Esophagus muscularis mucosa (tissue), 3 donors: ENCODE measurements at regions not wholly inside any gene's neighbourhood (a gene's known extent, or its start where the extent isn't known, plus 50 kb on each side); places are given as distances from the start of the nearest gene placed in this dataset.

ENCODE experiments used
- POLR2A ChIP-seq: fragments of 450-650 bp; IDR thresholded peaks from one replicate; pipeline ENCODE4 v1.6.1; 2017; ENCODE audit warnings: antibody characterized with exemption, moderate library complexity, mild to moderate bottlenecking, low read depth
- TF ChIP-seq, protein P1 (sequence below), 3 experiments: fragments of 200-600 bp in 2 of 3; fragments of 450-650 bp in 1 of 3; sonication (generic) in 2 of 3; IDR thresholded peaks; one replicate each; pipeline ENCODE4 v1.5.1; 2017 to 2019; ENCODE audit warnings: antibody characterized with exemption in 3 of 3, mild to moderate bottlenecking in 2 of 3, moderate library complexity in 1 of 3

DNA sequence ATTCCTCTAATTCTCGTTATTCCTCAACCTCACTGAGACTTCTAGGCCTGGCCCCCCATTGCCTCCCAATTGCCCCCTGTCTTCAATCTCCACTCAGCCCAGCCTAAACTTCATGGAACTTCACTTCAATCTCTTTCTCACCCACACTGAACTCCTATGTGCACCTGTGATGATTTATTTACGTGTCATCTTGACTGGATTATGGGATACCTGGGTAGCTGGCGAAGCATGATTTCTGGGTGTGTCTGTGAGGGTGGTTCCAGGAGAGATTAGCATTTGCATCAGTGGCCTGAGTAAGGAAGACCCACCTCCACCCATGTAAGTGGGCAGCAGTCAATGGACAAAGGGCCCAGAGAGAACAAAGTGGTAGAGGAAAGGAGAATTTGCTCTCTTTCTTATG, 587.0 kb downstream of the NPHP4 start:
- TF ChIP-seq, protein P1, sequence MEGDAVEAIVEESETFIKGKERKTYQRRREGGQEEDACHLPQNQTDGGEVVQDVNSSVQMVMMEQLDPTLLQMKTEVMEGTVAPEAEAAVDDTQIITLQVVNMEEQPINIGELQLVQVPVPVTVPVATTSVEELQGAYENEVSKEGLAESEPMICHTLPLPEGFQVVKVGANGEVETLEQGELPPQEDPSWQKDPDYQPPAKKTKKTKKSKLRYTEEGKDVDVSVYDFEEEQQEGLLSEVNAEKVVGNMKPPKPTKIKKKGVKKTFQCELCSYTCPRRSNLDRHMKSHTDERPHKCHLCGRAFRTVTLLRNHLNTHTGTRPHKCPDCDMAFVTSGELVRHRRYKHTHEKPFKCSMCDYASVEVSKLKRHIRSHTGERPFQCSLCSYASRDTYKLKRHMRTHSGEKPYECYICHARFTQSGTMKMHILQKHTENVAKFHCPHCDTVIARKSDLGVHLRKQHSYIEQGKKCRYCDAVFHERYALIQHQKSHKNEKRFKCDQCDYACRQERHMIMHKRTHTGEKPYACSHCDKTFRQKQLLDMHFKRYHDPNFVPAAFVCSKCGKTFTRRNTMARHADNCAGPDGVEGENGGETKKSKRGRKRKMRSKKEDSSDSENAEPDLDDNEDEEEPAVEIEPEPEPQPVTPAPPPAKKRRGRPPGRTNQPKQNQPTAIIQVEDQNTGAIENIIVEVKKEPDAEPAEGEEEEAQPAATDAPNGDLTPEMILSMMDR (IDR thresholded peaks at IDR 0.05), result no peak
- no peak for TF ChIP-seq POLR2A
